ENCODE measurements at regions not wholly inside any gene's neighbourhood (a gene's known extent, or its start where the extent isn't known, plus 50 kb on each side); places are given as distances from the start of the nearest gene placed in this dataset.

GRCh38 chr6:48904809-48905208 is 558.2 kb downstream of the MMUT start:
- Histone ChIP-seq H3K4me3 (ENCODE audit: control insufficient read depth in 2 of 3, extremely low read depth in 1 of 3, insufficient read depth in 2 of 3, low read depth in 1 of 3, low read length in 3 of 3) (no peak overlapping the region), H3K9ac (ENCODE audit: control insufficient read depth, extremely low read depth, insufficient read depth, low read length) (no peak overlapping the region), H3K9me1 (ENCODE audit: control insufficient read depth, extremely low read depth, insufficient read depth, low read length) (no peaks in the 10 kb centered on the region), H3K4me2 (ENCODE audit: control insufficient read depth, extremely low read depth, insufficient read depth, low read depth, low read length) (no peak overlapping the region), H3K4me1 (ENCODE audit: control insufficient read depth, extremely low read depth, insufficient read depth, low read length) (no peaks in the 10 kb centered on the region), H3K36me3 (ENCODE audit: control insufficient read depth in 2 of 2, extremely low read depth in 1 of 2, insufficient read depth in 2 of 2, low read length in 2 of 2) (no peaks in the 10 kb centered on the region), H2AFZ (ENCODE audit: control insufficient read depth, low read length) (no peak overlapping the region), H4K20me1 (ENCODE audit: control insufficient read depth, extremely low read depth, insufficient read depth, low read length) (no peaks in the 10 kb centered on the region), H3K27me3 (ENCODE audit: control insufficient read depth, extremely low read depth, insufficient read depth, low read length) (no peaks in the 10 kb centered on the region), H3K9me3 (ENCODE audit: control insufficient read depth, low read depth, low read length) (no peaks in the 10 kb centered on the region), H3K27ac (ENCODE audit: control insufficient read depth, insufficient read depth, low read length) (no peak overlapping the region), H3K79me2 (ENCODE audit: control insufficient read depth, insufficient read depth, low read length) (no peaks in the 10 kb centered on the region)
- no peak for FAIRE-seq
- no peak for DNase-seq (ENCODE audit: low read depth, low spot score)
- TF ChIP-seq CTCF (optimal IDR thresholded peaks at IDR 0.05 in 1 of 3, IDR thresholded peaks at IDR 0.05 in 1 of 3, conservative IDR thresholded peaks at IDR 0.05 in 1 of 3; ENCODE audit: extremely low read depth in 1 of 3, insufficient read depth in 2 of 3, low read length in 3 of 3) (no peak), EZH2 (IDR thresholded peaks at IDR 0.05; ENCODE audit: low read length) (no peak)
- dilution Hi-C loops (cut with MboI; ENCODE audit: extremely low pct_ligation_motif_present, low sequenced_read_pairs), result no loop called here

GRCh38 chr6:48894469-48894868 is 568.6 kb downstream of the MMUT start:
- H3K36me3 ChIP-seq (ENCODE audit: control insufficient read depth in 2 of 2, extremely low read depth in 1 of 2, insufficient read depth in 2 of 2, low read length in 2 of 2), result no peaks in the 10 kb centered on the region
- H3K9me1 ChIP-seq (ENCODE audit: control insufficient read depth, extremely low read depth, insufficient read depth, low read length), result no peaks in the 10 kb centered on the region
- no peaks in the 10 kb centered on the region for H4K20me1 ChIP-seq (ENCODE audit: control insufficient read depth, extremely low read depth, insufficient read depth, low read length)
- DNase-seq (ENCODE audit: low read depth, low spot score) (no peak), FAIRE-seq (no peak)
- H3K27ac ChIP-seq (ENCODE audit: control insufficient read depth, insufficient read depth, low read length), result no peak overlapping the region
- H2AFZ ChIP-seq (ENCODE audit: control insufficient read depth, low read length), result no peak overlapping the region
- no peaks in the 10 kb centered on the region for H3K4me1 ChIP-seq (ENCODE audit: control insufficient read depth, extremely low read depth, insufficient read depth, low read length)
- H3K9me3 ChIP-seq (ENCODE audit: control insufficient read depth, low read depth, low read length), result no peaks in the 10 kb centered on the region
- no peak overlapping the region for H3K9ac ChIP-seq (ENCODE audit: control insufficient read depth, extremely low read depth, insufficient read depth, low read length)
- no peak overlapping the region for H3K4me3 ChIP-seq (ENCODE audit: control insufficient read depth in 2 of 3, extremely low read depth in 1 of 3, insufficient read depth in 2 of 3, low read depth in 1 of 3, low read length in 3 of 3)
- no peaks in the 10 kb centered on the region for H3K27me3 ChIP-seq (ENCODE audit: control insufficient read depth, extremely low read depth, insufficient read depth, low read length)
- H3K79me2 ChIP-seq (ENCODE audit: control insufficient read depth, insufficient read depth, low read length), result no peaks in the 10 kb centered on the region
- TF ChIP-seq EZH2 (IDR thresholded peaks at IDR 0.05; ENCODE audit: low read length), result no peak
- dilution Hi-C loops (cut with MboI; ENCODE audit: extremely low pct_ligation_motif_present, low sequenced_read_pairs), result no loop called here
- no peak overlapping the region for H3K4me2 ChIP-seq (ENCODE audit: control insufficient read depth, extremely low read depth, insufficient read depth, low read depth, low read length)

- no peak for DNase-seq (ENCODE audit: low read depth, low spot score)
- H3K36me3 ChIP-seq (ENCODE audit: control insufficient read depth in 2 of 2, extremely low read depth in 1 of 2, insufficient read depth in 2 of 2, low read length in 2 of 2), result no peaks in the 10 kb centered on the region
- no peak overlapping the region for H3K9ac ChIP-seq (ENCODE audit: control insufficient read depth, extremely low read depth, insufficient read depth, low read length)
- no peak overlapping the region for H2AFZ ChIP-seq (ENCODE audit: control insufficient read depth, low read length)
- FAIRE-seq, result no peak
- H3K27ac ChIP-seq (ENCODE audit: control insufficient read depth, insufficient read depth, low read length), result no peak overlapping the region
- H4K20me1 ChIP-seq (ENCODE audit: control insufficient read depth, extremely low read depth, insufficient read depth, low read length), result no peaks in the 10 kb centered on the region
- H3K27me3 ChIP-seq (ENCODE audit: control insufficient read depth, extremely low read depth, insufficient read depth, low read length), result no peaks in the 10 kb centered on the region
- H3K4me2 ChIP-seq (ENCODE audit: control insufficient read depth, extremely low read depth, insufficient read depth, low read depth, low read length), result no peak overlapping the region
- H3K9me3 ChIP-seq (ENCODE audit: control insufficient read depth, low read depth, low read length), result no peaks in the 10 kb centered on the region
- dilution Hi-C loops (cut with MboI; ENCODE audit: extremely low pct_ligation_motif_present, low sequenced_read_pairs), result no loop called here
- H3K79me2 ChIP-seq (ENCODE audit: control insufficient read depth, insufficient read depth, low read length), result no peaks in the 10 kb centered on the region
- H3K4me3 ChIP-seq (ENCODE audit: control insufficient read depth in 2 of 3, extremely low read depth in 1 of 3, insufficient read depth in 2 of 3, low read depth in 1 of 3, low read length in 3 of 3), result no peak overlapping the region
- H3K4me1 ChIP-seq (ENCODE audit: control insufficient read depth, extremely low read depth, insufficient read depth, low read length), result no peaks in the 10 kb centered on the region
- TF ChIP-seq CTCF (optimal IDR thresholded peaks at IDR 0.05 in 1 of 3, IDR thresholded peaks at IDR 0.05 in 1 of 3, conservative IDR thresholded peaks at IDR 0.05 in 1 of 3; ENCODE audit: extremely low read depth in 1 of 3, insufficient read depth in 2 of 3, low read length in 3 of 3), result no peak
- TF ChIP-seq EZH2 (IDR thresholded peaks at IDR 0.05; ENCODE audit: low read length), result no peak
- no peaks in the 10 kb centered on the region for H3K9me1 ChIP-seq (ENCODE audit: control insufficient read depth, extremely low read depth, insufficient read depth, low read length)
Measured at GRCh38 chr6:48893048-48893447, 570.0 kb downstream of the MMUT start.

Data from keratinocyte (primary cell).